Stomach (tissue), 4 donors: ENCODE measurements at regions not wholly inside any gene's neighbourhood (a gene's known extent, or its start where the extent isn't known, plus 50 kb on each side); places are given as distances from the start of the nearest gene placed in this dataset.

ENCODE experiments used
- CTCF ChIP-seq, 7 experiments: fragments of 450-650 bp in 4 of 7; fragments of 200-600 bp in 3 of 7; sonication (generic) in 3 of 7; IDR thresholded peaks; one replicate each; pipeline ENCODE4 v1.5.1; 2016 to 2019; ENCODE audit warnings: antibody characterized with exemption in 7 of 7, control low read depth in 2 of 7, mild to moderate bottlenecking in 1 of 7
- EP300 ChIP-seq: sonication (generic); formaldehyde crosslinking; IDR thresholded peaks from one replicate; pipeline ENCODE4 v1.6.1; 2017; ENCODE audit warnings: antibody characterized with exemption
- POLR2AphosphoS5 ChIP-seq, 3 donors: sonication (generic); formaldehyde crosslinking; IDR thresholded peaks; one replicate each; pipeline ENCODE4 v1.6.1; 2016; ENCODE audit warnings: antibody characterized with exemption in 3 of 3

GRCh38 chr2:128708106-128708816 lies 389.6 kb upstream of the HS6ST1 start:
- TF ChIP-seq CTCF (IDR thresholded peaks at IDR 0.05) (no peak), POLR2AphosphoS5 (IDR thresholded peaks at IDR 0.05) (no peak), EP300 (no peak)
